GM12873 (cell line): ENCODE measurements at regions not wholly inside any gene's neighbourhood (a gene's known extent, or its start where the extent isn't known, plus 50 kb on each side); places are given as distances from the start of the nearest gene placed in this dataset.

Source experiments
- TF ChIP-seq, protein P1 (sequence below): IDR thresholded peaks from 2 replicates; pipeline ENCODE4 v1.5.1; 2012; ENCODE audit warnings: low read depth, mild to moderate bottlenecking, moderate library complexity, low read length, control low read depth; ENCODE audit not compliant: insufficient read depth; ENCODE audit errors: missing control alignments

DNA sequence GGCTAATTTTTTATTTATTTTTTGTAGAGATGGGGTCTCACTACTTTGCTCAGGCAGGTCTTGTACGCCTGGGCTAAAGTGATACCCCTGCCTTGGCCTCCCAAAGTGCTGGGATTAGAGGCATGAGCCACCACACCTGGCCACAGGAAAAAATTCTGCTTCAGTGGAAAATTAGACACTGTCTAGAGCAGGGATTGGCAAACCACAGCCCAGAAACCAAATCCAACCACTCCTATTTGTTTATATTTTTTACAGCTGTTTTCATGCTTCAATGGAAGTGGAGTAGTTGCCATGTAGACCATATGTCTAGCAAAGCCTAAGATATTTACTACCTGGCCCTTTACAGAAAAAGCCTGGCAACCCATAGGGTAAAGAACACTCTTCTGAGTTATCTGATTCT lies 123.7 kb upstream of the MRI1 start:
- TF ChIP-seq, protein P1, sequence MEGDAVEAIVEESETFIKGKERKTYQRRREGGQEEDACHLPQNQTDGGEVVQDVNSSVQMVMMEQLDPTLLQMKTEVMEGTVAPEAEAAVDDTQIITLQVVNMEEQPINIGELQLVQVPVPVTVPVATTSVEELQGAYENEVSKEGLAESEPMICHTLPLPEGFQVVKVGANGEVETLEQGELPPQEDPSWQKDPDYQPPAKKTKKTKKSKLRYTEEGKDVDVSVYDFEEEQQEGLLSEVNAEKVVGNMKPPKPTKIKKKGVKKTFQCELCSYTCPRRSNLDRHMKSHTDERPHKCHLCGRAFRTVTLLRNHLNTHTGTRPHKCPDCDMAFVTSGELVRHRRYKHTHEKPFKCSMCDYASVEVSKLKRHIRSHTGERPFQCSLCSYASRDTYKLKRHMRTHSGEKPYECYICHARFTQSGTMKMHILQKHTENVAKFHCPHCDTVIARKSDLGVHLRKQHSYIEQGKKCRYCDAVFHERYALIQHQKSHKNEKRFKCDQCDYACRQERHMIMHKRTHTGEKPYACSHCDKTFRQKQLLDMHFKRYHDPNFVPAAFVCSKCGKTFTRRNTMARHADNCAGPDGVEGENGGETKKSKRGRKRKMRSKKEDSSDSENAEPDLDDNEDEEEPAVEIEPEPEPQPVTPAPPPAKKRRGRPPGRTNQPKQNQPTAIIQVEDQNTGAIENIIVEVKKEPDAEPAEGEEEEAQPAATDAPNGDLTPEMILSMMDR, result no peak

DNA sequence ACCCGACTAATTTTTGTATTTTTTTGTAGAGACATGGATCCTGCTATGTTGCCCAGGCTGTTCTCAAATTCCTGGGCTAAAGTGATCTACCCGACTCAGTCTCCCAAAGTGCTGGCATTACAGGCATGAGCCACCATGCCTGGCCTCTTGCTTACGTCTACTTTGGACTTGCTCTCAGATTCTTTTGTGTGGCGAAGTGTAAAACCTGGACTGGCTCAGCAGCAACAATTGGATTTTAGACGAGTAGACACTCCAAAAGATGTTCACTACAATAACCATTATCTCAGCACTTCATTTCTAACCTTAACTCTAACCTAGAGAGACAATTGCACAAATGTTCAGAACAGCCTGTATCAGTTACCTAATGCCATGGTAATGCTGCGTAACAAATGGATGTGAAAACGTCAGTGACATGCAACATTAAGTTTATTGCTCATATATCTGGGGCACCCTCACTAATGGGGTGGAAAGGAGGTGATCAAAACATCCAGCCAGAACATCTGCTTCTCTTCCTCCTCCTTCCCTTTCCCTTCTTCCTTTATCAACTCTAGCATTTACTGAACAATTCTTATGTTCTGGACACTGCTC lies 124.9 kb upstream of the MRI1 start:
- TF ChIP-seq, protein P1, result no peak

DNA sequence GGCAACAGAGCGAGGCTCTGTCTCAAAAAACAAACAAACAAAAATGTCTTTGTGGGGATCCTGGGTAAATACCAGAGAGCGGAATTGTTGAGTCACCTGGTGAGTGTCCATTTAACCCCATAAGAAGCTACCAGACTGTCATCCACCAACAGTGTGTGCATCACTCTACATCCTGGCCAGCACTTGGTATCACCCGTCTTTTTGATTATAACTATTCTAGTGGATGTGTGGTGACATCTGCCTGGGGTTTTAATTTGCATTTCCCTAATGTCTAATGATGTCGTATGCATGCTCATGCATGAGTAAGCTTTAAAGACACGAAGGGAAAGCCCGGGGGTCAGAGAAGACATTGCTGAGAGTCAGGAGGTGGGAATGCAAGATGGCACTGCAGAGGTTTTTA lies 126.7 kb upstream of the MRI1 start:
- TF ChIP-seq, protein P1, result no peak

DNA sequence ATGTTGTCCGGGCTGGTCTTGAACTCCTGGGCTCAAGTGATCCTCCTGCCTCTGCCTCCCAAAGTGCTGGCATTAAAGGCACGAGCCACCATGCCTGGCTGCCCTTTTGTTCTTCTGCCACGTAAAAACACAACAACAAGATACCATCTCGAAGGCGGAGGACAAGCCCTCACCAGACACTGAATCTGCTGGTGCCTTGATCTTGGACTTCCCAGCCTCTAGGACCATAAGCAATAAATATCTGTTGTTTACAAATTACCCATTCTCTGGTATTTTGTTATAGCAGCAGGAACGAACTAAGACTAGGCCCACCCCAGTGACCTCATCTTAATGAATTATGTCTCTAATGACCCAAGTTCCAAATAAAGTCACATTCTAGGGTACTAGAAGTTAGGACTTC lies 128.4 kb upstream of the CACNA1A start:
- TF ChIP-seq, protein P1, result no peak

DNA sequence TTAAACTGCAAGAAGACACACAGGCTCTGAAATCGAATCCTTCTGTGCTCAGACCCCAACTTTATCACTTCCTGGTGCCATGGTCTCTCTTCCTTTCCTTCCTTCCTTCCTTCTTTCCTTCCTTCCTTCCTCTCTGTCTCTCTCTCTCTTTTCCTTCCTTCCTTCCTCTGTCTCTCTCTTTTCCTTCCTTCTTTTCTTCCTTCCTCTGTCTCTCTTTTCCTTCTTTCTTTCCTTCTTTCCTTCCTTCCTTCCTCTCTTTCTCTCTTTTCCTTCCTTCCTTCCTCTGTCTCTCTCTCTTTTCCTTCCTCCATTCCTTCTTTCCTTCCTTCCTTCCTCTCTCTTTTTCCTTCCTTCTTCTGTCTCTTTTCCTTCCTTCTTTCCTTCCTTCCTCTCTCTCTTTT lies 127.2 kb upstream of the CACNA1A start:
- TF ChIP-seq, protein P1, result no peak

DNA sequence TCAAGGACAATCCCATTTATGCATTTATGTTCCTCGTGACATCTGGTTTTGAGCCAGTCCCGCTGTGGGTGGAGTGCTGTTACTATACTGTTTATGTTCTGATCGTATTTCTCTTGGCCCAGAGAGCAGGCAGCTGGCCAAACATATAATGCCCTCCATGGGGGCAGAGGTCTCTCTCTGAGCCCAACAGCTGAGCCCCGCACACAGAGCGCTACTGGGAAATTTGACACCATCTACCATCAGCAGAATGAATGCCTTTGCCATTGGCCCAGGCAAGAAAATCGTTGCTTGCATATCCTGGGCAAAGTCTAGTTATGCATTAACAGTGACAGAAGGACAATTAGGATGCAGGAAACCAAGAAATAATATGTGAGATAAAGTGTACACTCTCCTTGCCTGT lies 126.8 kb upstream of the CACNA1A start:
- TF ChIP-seq, protein P1, result no peak

DNA sequence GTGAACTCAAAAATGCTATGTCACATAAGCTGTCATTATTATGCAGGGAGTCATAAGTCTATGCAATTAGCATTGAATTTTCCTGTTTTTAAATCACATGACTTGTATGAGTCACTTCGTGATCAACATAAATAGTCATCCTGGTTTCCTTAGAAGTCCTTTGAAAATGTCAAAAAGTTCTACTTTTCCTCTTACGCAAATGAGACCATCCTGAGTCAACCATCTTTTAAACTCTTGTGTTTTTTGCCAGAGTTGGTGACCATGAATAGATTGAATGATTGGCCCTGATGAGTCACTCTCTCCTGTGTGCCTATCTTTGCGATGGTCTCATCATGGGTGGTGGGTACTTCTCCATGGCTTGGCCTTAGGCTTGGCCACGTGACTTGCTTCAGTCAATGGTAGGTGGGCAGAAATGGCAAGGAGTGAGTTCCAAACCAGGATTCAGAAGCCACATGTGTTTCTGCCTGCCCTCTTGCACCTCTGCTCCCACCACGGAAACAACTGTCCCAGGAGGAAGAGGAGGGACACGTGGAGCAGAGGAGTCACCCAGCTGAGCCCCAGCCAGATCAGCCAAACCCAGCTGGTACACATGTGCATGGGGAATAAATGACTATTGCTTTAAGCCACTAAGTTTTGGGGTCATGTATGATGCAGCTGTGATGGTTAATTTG lies 123.5 kb upstream of the CACNA1A start:
- TF ChIP-seq, protein P1, result no peak
